MM.1S (cell line): ENCODE measurements at regions not wholly inside any gene's neighbourhood (a gene's known extent, or its start where the extent isn't known, plus 50 kb on each side); places are given as distances from the start of the nearest gene placed in this dataset.

Source experiments
- DNase-seq: peaks from one replicate; pipeline ENCODE4 v3.0.0-alpha.2; 2015
- H2AFZ ChIP-seq: fragments of 300-600 bp; sonication (generic); 2 replicates; pipeline ENCODE4 v1.6.0; 2016; ENCODE audit warnings: antibody characterized with exemption, low read length
- H3F3A ChIP-seq: fragments of 300-600 bp; sonication (generic); 2 replicates; pipeline ENCODE4 v1.6.1; 2016; ENCODE audit warnings: mild to moderate bottlenecking, antibody characterized with exemption, low read length, moderate library complexity, mixed read lengths; ENCODE audit not compliant: insufficient read depth
- H3K27ac ChIP-seq: fragments of 300-600 bp; sonication (generic); 2 replicates; pipeline ENCODE4 v1.5.1; 2016; ENCODE audit warnings: mild to moderate bottlenecking, low read length
- H3K27me3 ChIP-seq: fragments of 300-600 bp; sonication (generic); replicated peaks from 2 replicates; pipeline ENCODE4 v1.6.0; 2016; ENCODE audit warnings: low read length; ENCODE audit not compliant: insufficient read depth
- H3K36me3 ChIP-seq: fragments of 300-600 bp; sonication (generic); replicated peaks from 2 replicates; pipeline ENCODE4 v1.6.1; 2016; ENCODE audit warnings: mild to moderate bottlenecking, low read length, mixed read lengths; ENCODE audit not compliant: insufficient read depth
- H3K4me1 ChIP-seq: fragments of 300-600 bp; sonication (generic); 2 replicates; pipeline ENCODE4 v1.6.1; 2016; ENCODE audit warnings: low read length, mixed read lengths
- H3K4me2 ChIP-seq: fragments of 300-600 bp; sonication (generic); 2 replicates; pipeline ENCODE4 v1.6.0; 2016; ENCODE audit warnings: low read depth, low read length
- H3K4me3 ChIP-seq: fragments of 300-600 bp; sonication (generic); 2 replicates; pipeline ENCODE4 v1.5.1; 2016; ENCODE audit warnings: low read length, mixed read lengths
- H3K79me2 ChIP-seq: fragments of 300-600 bp; sonication (generic); 2 replicates; pipeline ENCODE4 v1.6.1; 2016; ENCODE audit warnings: mixed run types, low read length, mixed read lengths
- H3K9ac ChIP-seq: fragments of 300-600 bp; sonication (generic); 2 replicates; pipeline ENCODE4 v1.6.1; 2016; ENCODE audit warnings: low read length, mixed read lengths
- H3K9me2 ChIP-seq: fragments of 300-600 bp; sonication (generic); replicated peaks from 2 replicates; pipeline ENCODE4 v1.6.1; 2016; ENCODE audit warnings: mild to moderate bottlenecking, low read length, mixed read lengths; ENCODE audit not compliant: insufficient read depth
- H3K9me3 ChIP-seq: fragments of 300-600 bp; sonication (generic); replicated peaks from 2 replicates; pipeline ENCODE4 v1.6.1; 2016; ENCODE audit warnings: mild to moderate bottlenecking, low read length, mixed read lengths; ENCODE audit not compliant: insufficient read depth
- H4K20me1 ChIP-seq: fragments of 300-600 bp; sonication (generic); 2 replicates; pipeline ENCODE4 v1.6.1; 2016; ENCODE audit warnings: mild to moderate bottlenecking, low read length, moderate library complexity, mixed read lengths; ENCODE audit not compliant: insufficient read depth
- CTCF ChIP-seq: fragments of 300-600 bp; sonication (generic); IDR thresholded peaks from 2 replicates; pipeline ENCODE4 v1.5.1; 2016; ENCODE audit warnings: antibody characterized with exemption, low read length, mixed read lengths
- EZH2 ChIP-seq: fragments of 300-600 bp; sonication (generic); optimal IDR thresholded peaks from 2 replicates; pipeline ENCODE3; 2017; ENCODE audit warnings: low read depth, mild to moderate bottlenecking, antibody characterized with exemption, low read length, mixed read lengths
- EZH2phosphoT487 ChIP-seq: fragments of 300-600 bp; sonication (generic); IDR thresholded peaks from 2 replicates; pipeline ENCODE4 v1.6.1; 2018; ENCODE audit warnings: antibody characterized with exemption, low read length

DNA sequence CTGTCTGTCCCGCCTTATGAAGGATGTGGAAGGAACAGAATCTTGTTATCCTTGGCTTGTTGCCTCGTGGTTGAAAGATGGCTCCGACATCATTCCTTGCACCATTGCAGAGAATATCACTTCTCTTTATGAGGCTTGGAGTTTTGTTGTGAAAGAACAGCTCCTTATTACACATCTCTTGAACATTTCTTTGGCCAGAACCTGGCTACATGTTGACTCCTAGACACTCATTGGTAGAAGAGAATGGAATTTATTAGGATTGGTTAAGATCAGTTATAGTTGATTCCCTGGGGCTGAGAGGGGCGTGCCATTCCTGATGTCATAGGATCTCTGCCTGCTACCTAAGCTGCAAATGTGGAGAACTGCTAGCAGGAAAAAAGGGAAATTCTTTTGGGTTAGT lies 180.5 kb upstream of the CTBP2 start:
- H3K27ac ChIP-seq: no peak overlapping the region
- H3K4me3 ChIP-seq: no peak overlapping the region
- no peak for DNase-seq
- no peaks in the 10 kb centered on the region for H3K9me3 ChIP-seq
- no peaks in the 10 kb centered on the region for H3F3A ChIP-seq
- TF ChIP-seq EZH2phosphoT487 (no peak), EZH2 (no peak), CTCF (no peak)
- H3K79me2 ChIP-seq: no peaks in the 10 kb centered on the region
- no peaks in the 10 kb centered on the region for H3K36me3 ChIP-seq
- no peaks in the 10 kb centered on the region for H4K20me1 ChIP-seq
- H3K4me2 ChIP-seq: no peak overlapping the region
- no peaks in the 10 kb centered on the region for H3K4me1 ChIP-seq
- H3K9ac ChIP-seq: no peak overlapping the region
- H3K27me3 ChIP-seq: no peaks in the 10 kb centered on the region
- H3K9me2 ChIP-seq: no peaks in the 10 kb centered on the region
- no peak overlapping the region for H2AFZ ChIP-seq

- no peak for DNase-seq
- TF ChIP-seq EZH2phosphoT487 (no peak), EZH2 (no peak), CTCF (no peak)
- no peak overlapping the region for H3K4me3 ChIP-seq
- H3K36me3 ChIP-seq: no peaks in the 10 kb centered on the region
- H3K27ac ChIP-seq: no peak overlapping the region
- H3K27me3 ChIP-seq: no peaks in the 10 kb centered on the region
- no peak overlapping the region for H2AFZ ChIP-seq
- no peaks in the 10 kb centered on the region for H3K4me1 ChIP-seq
- H4K20me1 ChIP-seq: no peaks in the 10 kb centered on the region
- no peak overlapping the region for H3K4me2 ChIP-seq
- H3K9me2 ChIP-seq: no peaks in the 10 kb centered on the region
- no peaks in the 10 kb centered on the region for H3K79me2 ChIP-seq
- no peaks in the 10 kb centered on the region for H3K9me3 ChIP-seq
- H3K9ac ChIP-seq: no peak overlapping the region
- H3F3A ChIP-seq: no peaks in the 10 kb centered on the region
Measured at GRCh38 chr10:125337510-125337909, 177.1 kb upstream of the CTBP2 start.

- Histone ChIP-seq H3K4me1 (no peaks in the 10 kb centered on the region), H3F3A (no peaks in the 10 kb centered on the region), H4K20me1 (no peaks in the 10 kb centered on the region), H3K36me3 (no peaks in the 10 kb centered on the region), H3K4me3 (no peak overlapping the region), H3K27me3 (no peaks in the 10 kb centered on the region), H3K9ac (no peak overlapping the region), H3K9me2 (no peaks in the 10 kb centered on the region), H3K4me2 (no peak overlapping the region), H3K9me3 (no peaks in the 10 kb centered on the region), H2AFZ (no peak overlapping the region), H3K79me2 (no peaks in the 10 kb centered on the region), H3K27ac (no peak overlapping the region)
- TF ChIP-seq EZH2phosphoT487 (no peak), CTCF (no peak), EZH2 (no peak)
- no peak for DNase-seq
Measured at GRCh38 chr10:125334545-125334944, 174.2 kb upstream of the CTBP2 start.

DNA sequence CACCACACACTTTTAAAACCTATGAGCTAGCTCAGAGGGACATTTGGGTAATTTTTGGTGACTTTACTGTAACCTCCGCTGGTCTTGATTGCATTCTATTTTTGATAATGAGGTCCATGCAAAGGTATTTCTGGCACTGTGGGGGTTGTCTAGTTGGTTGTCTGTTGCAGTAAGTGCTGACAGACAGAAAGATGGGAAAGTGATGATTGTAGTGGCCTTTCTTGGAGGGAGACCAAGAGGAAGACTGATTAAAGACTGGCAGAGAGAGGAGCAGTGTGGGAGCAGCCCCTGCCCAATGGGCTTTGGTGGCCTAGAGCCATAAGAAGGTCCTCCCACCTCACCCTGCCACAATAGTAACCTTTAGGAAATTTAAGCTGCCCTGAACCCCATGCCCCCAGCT lies 173.4 kb upstream of the CTBP2 start:
- H3K36me3 ChIP-seq: no peaks in the 10 kb centered on the region
- H3K9ac ChIP-seq: no peak overlapping the region
- H3K9me2 ChIP-seq: no peaks in the 10 kb centered on the region
- H3K4me2 ChIP-seq: no peak overlapping the region
- no peaks in the 10 kb centered on the region for H3F3A ChIP-seq
- no peak for DNase-seq
- no peaks in the 10 kb centered on the region for H3K27me3 ChIP-seq
- H3K27ac ChIP-seq: no peak overlapping the region
- H3K4me3 ChIP-seq: no peak overlapping the region
- no peaks in the 10 kb centered on the region for H3K4me1 ChIP-seq
- H3K9me3 ChIP-seq: no peaks in the 10 kb centered on the region
- no peak overlapping the region for H2AFZ ChIP-seq
- no peaks in the 10 kb centered on the region for H4K20me1 ChIP-seq
- no peak for TF ChIP-seq EZH2
- no peak for TF ChIP-seq EZH2phosphoT487
- no peak for TF ChIP-seq CTCF
- H3K79me2 ChIP-seq: no peaks in the 10 kb centered on the region
